Breast epithelium (tissue), 4 donors: ENCODE measurements at regions not wholly inside any gene's neighbourhood (a gene's known extent, or its start where the extent isn't known, plus 50 kb on each side); places are given as distances from the start of the nearest gene placed in this dataset.
A peak's percentile ranks its signal among the peaks of the same experiment; 100 is the strongest.

ENCODE experiments used
- DNase-seq, 2 donors: peaks; one replicate each; pipeline ENCODE4 v3.0.0-alpha.2; 2019; ENCODE audit warnings: low spot score in 2 of 2
- H3K27ac ChIP-seq, 2 donors: fragments of 200-600 bp; sonication (generic) in 1 of 2; one replicate each; pipeline ENCODE4 v1.5.1; 2016 to 2019; ENCODE audit warnings: mild to moderate bottlenecking in 1 of 2
- H3K27me3 ChIP-seq, 2 donors: fragments of 200-600 bp; sonication (generic) in 1 of 2; one replicate each; pipeline versions ENCODE4 v1.5.1 to v1.6.0; 2017 to 2019; ENCODE audit warnings: control low read depth in 1 of 2, mild to moderate bottlenecking in 1 of 2
- H3K36me3 ChIP-seq: fragments of 200-600 bp; one replicate; pipeline ENCODE4 v1.5.1; 2019
- H3K4me1 ChIP-seq, 2 donors: fragments of 200-600 bp; sonication (generic); one replicate each; pipeline ENCODE4 v1.5.1; 2016 to 2019; ENCODE audit warnings: control low read depth in 1 of 2
- H3K4me3 ChIP-seq, 3 donors: fragments of 200-600 bp; sonication (generic); 1 replicate in 2 of 3; 2 replicates in 1 of 3; pipeline ENCODE4 v1.5.1; 2016 to 2019; ENCODE audit warnings: mild to moderate bottlenecking in 3 of 3, moderate library complexity in 2 of 3
- H3K9me3 ChIP-seq, 2 donors: fragments of 200-600 bp; sonication (generic) in 1 of 2; one replicate each; pipeline ENCODE4 v1.5.1; 2016 to 2019; ENCODE audit warnings: control low read depth in 1 of 2
- CTCF ChIP-seq, 3 donors: fragments of 450-650 bp; IDR thresholded peaks; one replicate each; pipeline ENCODE4 v1.5.1; 2016 to 2017; ENCODE audit warnings: antibody characterized with exemption in 3 of 3, mild to moderate bottlenecking in 3 of 3, moderate library complexity in 3 of 3
- POLR2A ChIP-seq: fragments of 450-650 bp; IDR thresholded peaks from one replicate; pipeline ENCODE4 v1.6.1; 2016; ENCODE audit warnings: antibody characterized with exemption, mild to moderate bottlenecking, moderate library complexity
- POLR2AphosphoS5 ChIP-seq, 3 donors: sonication (generic); formaldehyde crosslinking; IDR thresholded peaks; one replicate each; pipeline ENCODE4 v1.6.1; 2017; ENCODE audit warnings: antibody characterized with exemption in 3 of 3
- intact Hi-C: fragments of 100-400 bp; cut with DNase I; formaldehyde crosslinking; loops from one replicate; pipeline ENCODE4 v1.15.1; 2023; ENCODE audit warnings: low total_unique reads

- no peak for DNase-seq
- no peak for TF ChIP-seq POLR2AphosphoS5 (IDR thresholded peaks at IDR 0.05)
- no peak for TF ChIP-seq POLR2A
- no peak for TF ChIP-seq CTCF (IDR thresholded peaks at IDR 0.05)
- intact Hi-C loops = no loop called here
- Histone ChIP-seq H3K4me1 (no peaks in the 10 kb centered on the region), H3K27me3 (no peaks in the 10 kb centered on the region), H3K36me3 (no peaks in the 10 kb centered on the region), H3K27ac (no peak overlapping the region), H3K9me3 (no peaks in the 10 kb centered on the region), H3K4me3 (no peak overlapping the region)
Measured at GRCh38 chr18:3379685-3380084, 70.3 kb upstream of the TGIF1 start.

GRCh38 chr18:3380384-3380961, 69.5 kb upstream of the TGIF1 start:
- no peaks in the 10 kb centered on the region for H3K9me3 ChIP-seq
- intact Hi-C loops = no loop called here
- no peaks in the 10 kb centered on the region for H3K27me3 ChIP-seq
- no peak for DNase-seq
- TF ChIP-seq POLR2A = no peak
- no peak for TF ChIP-seq CTCF (IDR thresholded peaks at IDR 0.05)
- peak in 1 of 3 donors; percentile 33 for TF ChIP-seq POLR2AphosphoS5 (IDR thresholded peaks at IDR 0.05)
- no peak overlapping the region for H3K4me3 ChIP-seq
- H3K36me3 ChIP-seq = no peaks in the 10 kb centered on the region
- no peaks in the 10 kb centered on the region for H3K4me1 ChIP-seq
- H3K27ac ChIP-seq = no peak overlapping the region

GRCh38 chr18:3383381-3383915, 66.5 kb upstream of the TGIF1 start:
- H3K27me3 ChIP-seq = no peaks in the 10 kb centered on the region
- no peaks in the 10 kb centered on the region for H3K4me1 ChIP-seq
- no peak overlapping the region for H3K4me3 ChIP-seq
- DNase-seq = no peak
- H3K9me3 ChIP-seq = no peaks in the 10 kb centered on the region
- TF ChIP-seq POLR2AphosphoS5 (IDR thresholded peaks at IDR 0.05) = no peak
- TF ChIP-seq CTCF (IDR thresholded peaks at IDR 0.05) = no peak
- TF ChIP-seq POLR2A = no peak
- H3K36me3 ChIP-seq = no peaks in the 10 kb centered on the region
- intact Hi-C loops = no loop called here
- H3K27ac ChIP-seq = no peak overlapping the region

GRCh38 chr18:3384664-3385563, 65.1 kb upstream of the TGIF1 start:
- H3K36me3 ChIP-seq = no peaks in the 10 kb centered on the region
- no peaks in the 10 kb centered on the region for H3K27me3 ChIP-seq
- TF ChIP-seq POLR2AphosphoS5 (IDR thresholded peaks at IDR 0.05) = no peak
- TF ChIP-seq POLR2A = no peak
- TF ChIP-seq CTCF (IDR thresholded peaks at IDR 0.05) = no peak
- H3K4me3 ChIP-seq = no peak overlapping the region
- H3K4me1 ChIP-seq = no peaks in the 10 kb centered on the region
- DNase-seq = no peak
- H3K27ac ChIP-seq = no peak overlapping the region
- intact Hi-C loops = no loop called here
- peaks cover under 1 to 3% of the 10 kb centered on the region in 2 donors for H3K9me3 ChIP-seq

GRCh38 chr18:3388323-3388722, 61.6 kb upstream of the TGIF1 start:
- DNase-seq = no peak
- H3K27me3 ChIP-seq = no peaks in the 10 kb centered on the region
- no peaks in the 10 kb centered on the region for H3K4me1 ChIP-seq
- H3K27ac ChIP-seq = no peak overlapping the region
- H3K36me3 ChIP-seq = no peaks in the 10 kb centered on the region
- TF ChIP-seq POLR2A = no peak
- H3K9me3 ChIP-seq = peaks cover 9 to 11% of the 10 kb centered on the region in 2 donors
- intact Hi-C loops = no loop called here
- H3K4me3 ChIP-seq = no peak overlapping the region
